ENCODE measurements at regions not wholly inside any gene's neighbourhood (a gene's known extent, or its start where the extent isn't known, plus 50 kb on each side); places are given as distances from the start of the nearest gene placed in this dataset.

DNA sequence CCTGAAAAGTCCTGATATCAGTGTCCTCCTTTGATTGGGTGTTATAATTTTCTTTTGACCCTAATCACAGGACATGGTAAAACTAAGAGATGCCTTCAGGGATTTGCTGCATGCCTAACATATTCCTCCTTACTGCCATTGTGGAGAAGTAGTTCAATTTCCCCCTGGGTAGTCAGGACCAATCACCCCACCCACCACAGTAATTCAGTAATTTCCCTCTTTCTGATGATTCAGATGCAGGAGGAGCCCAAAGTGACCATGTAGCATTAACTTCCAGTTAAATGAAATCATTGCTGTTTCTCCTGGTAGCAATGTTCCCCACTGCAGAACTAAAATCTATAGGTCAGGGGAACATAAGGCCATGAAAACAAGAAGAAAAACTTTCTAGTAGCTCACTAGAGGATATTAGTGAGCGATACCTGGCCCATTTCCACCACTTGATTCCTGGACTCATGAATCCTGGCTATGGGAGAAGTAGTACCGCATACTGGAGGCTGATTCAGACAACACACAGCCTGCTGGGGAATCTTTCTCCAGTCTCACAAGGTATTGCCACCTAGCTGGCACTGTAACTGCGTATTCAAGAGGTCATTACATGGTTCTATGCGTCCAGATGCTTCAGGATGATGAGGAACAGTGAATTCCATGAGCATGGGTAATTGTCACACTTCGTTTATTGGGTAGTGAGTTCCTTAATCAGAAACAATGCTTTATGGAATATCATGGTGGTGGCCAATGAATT is 561.2 kb downstream of the HAO1 start (continued):
- TF ChIP-seq SNAI2 (CRISPR knock-in tag; IDR thresholded peaks at IDR 0.05) (no peak), GLIS3 (CRISPR knock-in tag; IDR thresholded peaks at IDR 0.05) (no peak), BACH2 (CRISPR knock-in tag; IDR thresholded peaks at IDR 0.05; ENCODE audit: borderline replicate concordance) (no peak), PPARA (CRISPR knock-in tag; IDR thresholded peaks at IDR 0.05; ENCODE audit: borderline replicate concordance) (no peak), TCF4 (CRISPR knock-in tag; IDR thresholded peaks at IDR 0.05; ENCODE audit: borderline replicate concordance) (no peak), TSHZ2 (CRISPR knock-in tag; IDR thresholded peaks at IDR 0.05) (no peak), ZNF8 (CRISPR knock-in tag; IDR thresholded peaks at IDR 0.05) (no peak), ISL1 (CRISPR knock-in tag; IDR thresholded peaks at IDR 0.05) (no peak), ZNF70 (CRISPR knock-in tag; IDR thresholded peaks at IDR 0.05) (no peak), ZFP30 (CRISPR knock-in tag; IDR thresholded peaks at IDR 0.05) (no peak), ZFP3 (CRISPR knock-in tag; IDR thresholded peaks at IDR 0.05) (no peak)

DNA sequence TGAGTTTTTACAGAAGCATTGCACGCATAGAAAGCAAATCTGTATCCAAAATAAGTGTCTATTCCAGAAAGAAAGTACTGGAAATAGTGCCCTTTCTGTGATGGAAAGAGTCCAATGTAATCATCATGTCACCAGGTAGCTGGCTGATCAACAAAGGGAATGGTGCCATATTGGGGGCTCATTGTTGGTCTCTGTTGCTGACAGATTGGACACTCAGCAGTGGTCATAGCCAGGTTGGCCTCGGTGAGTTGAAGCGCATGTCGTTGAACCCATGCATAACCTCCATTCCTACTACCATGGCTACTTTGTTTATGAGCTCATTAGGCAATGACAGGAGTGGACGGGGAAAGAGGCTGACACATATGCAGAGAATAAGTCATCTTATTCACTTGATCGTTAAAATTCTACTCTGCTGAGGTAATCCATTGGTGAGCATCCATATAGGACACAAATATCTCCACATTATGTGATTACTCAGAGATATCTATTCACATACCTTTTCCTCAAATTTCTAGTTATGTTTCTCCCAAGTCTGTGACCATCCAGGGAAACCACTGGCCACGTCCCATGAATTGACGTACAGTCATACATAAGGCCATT is 560.5 kb downstream of the HAO1 start:
- TF ChIP-seq PPARA (CRISPR knock-in tag; IDR thresholded peaks at IDR 0.05; ENCODE audit: borderline replicate concordance) (no peak), CSRNP3 (CRISPR knock-in tag; IDR thresholded peaks at IDR 0.05) (no peak)
- TF ChIP-seq, protein P1, sequence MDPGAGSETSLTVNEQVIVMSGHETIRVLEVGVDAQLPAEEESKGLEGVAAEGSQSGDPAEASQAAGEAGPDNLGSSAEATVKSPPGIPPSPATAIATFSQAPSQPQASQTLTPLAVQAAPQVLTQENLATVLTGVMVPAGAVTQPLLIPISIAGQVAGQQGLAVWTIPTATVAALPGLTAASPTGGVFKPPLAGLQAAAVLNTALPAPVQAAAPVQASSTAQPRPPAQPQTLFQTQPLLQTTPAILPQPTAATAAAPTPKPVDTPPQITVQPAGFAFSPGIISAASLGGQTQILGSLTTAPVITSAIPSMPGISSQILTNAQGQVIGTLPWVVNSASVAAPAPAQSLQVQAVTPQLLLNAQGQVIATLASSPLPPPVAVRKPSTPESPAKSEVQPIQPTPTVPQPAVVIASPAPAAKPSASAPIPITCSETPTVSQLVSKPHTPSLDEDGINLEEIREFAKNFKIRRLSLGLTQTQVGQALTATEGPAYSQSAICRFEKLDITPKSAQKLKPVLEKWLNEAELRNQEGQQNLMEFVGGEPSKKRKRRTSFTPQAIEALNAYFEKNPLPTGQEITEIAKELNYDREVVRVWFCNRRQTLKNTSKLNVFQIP (CRISPR knock-in tag; IDR thresholded peaks at IDR 0.05; ENCODE audit: borderline replicate concordance, low read depth) = no peak
- ATAC-seq = no peak

DNA sequence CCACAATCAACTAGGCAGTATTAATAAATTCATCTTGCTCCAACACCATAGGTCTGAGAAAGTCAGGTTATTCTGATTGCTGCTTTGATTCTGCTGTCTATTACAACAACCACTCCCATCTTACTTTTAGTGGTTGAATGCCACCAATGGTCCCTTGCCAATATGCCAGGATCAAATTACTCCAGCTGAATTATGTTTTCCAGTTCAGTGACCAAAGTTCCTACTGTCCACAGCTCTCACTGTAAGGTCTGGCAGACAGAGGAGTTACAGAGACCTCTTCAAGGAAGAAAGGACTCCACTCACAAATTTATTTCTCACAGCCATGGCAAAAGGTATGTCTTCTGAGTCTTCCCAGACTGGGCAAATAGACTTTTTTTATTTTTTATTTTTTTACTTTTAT is 557.0 kb downstream of the HAO1 start:
- TF ChIP-seq SNAI2 (CRISPR knock-in tag; IDR thresholded peaks at IDR 0.05) (no peak), ZFP30 (CRISPR knock-in tag; IDR thresholded peaks at IDR 0.05) (no peak), TSHZ2 (CRISPR knock-in tag; IDR thresholded peaks at IDR 0.05) (no peak), ZNF8 (CRISPR knock-in tag; IDR thresholded peaks at IDR 0.05) (no peak), PPARA (CRISPR knock-in tag; IDR thresholded peaks at IDR 0.05; ENCODE audit: borderline replicate concordance) (no peak)
- TF ChIP-seq, protein P1 (CRISPR knock-in tag; IDR thresholded peaks at IDR 0.05; ENCODE audit: borderline replicate concordance, low read depth) = no peak
- ATAC-seq = no peak

GRCh38 chr20:7387638-7388193 is 552.5 kb downstream of the HAO1 start:
- no peak for ATAC-seq
- TF ChIP-seq SNAI2 (CRISPR knock-in tag; IDR thresholded peaks at IDR 0.05) (no peak), OSR1 (CRISPR knock-in tag; IDR thresholded peaks at IDR 0.05) (no peak), BACH2 (CRISPR knock-in tag; IDR thresholded peaks at IDR 0.05; ENCODE audit: borderline replicate concordance) (no peak), ZNF70 (CRISPR knock-in tag; IDR thresholded peaks at IDR 0.05) (no peak), ZFP3 (CRISPR knock-in tag; IDR thresholded peaks at IDR 0.05) (no peak), CSRNP3 (CRISPR knock-in tag; IDR thresholded peaks at IDR 0.05) (no peak), PATZ1 (CRISPR knock-in tag; IDR thresholded peaks at IDR 0.05; ENCODE audit: borderline replicate concordance) (no peak)
- TF ChIP-seq, protein P1 (CRISPR knock-in tag; IDR thresholded peaks at IDR 0.05; ENCODE audit: borderline replicate concordance, low read depth) = no peak

All from SK-N-SH treated with all-trans-retinoic acid at 6 μM for 48 hours (cell line).